Skeletal muscle tissue (tissue), 3 donors: ENCODE measurements at regions not wholly inside any gene's neighbourhood (a gene's known extent, or its start where the extent isn't known, plus 50 kb on each side); places are given as distances from the start of the nearest gene placed in this dataset.

Experiments
- H3K27ac ChIP-seq: one replicate; pipeline ENCODE4 v1.7.0; 2013; ENCODE audit warnings: mild to moderate bottlenecking, low read depth, low read length, inconsistent platforms
- H3K27me3 ChIP-seq, 3 donors: one replicate each; pipeline ENCODE4 v1.7.0; 2013; ENCODE audit warnings: low read length in 3 of 3; ENCODE audit not compliant: control insufficient read depth in 3 of 3, insufficient read depth in 3 of 3
- H3K36me3 ChIP-seq, 3 donors: one replicate each; pipeline ENCODE4 v1.7.0; 2013; ENCODE audit warnings: low read length in 3 of 3; ENCODE audit not compliant: control insufficient read depth in 3 of 3, insufficient read depth in 3 of 3
- H3K4me1 ChIP-seq, 3 donors: one replicate each; pipeline ENCODE4 v1.7.0; 2013; ENCODE audit warnings: low read length in 3 of 3, mild to moderate bottlenecking in 3 of 3; ENCODE audit not compliant: control insufficient read depth in 3 of 3, insufficient read depth in 3 of 3
- H3K4me3 ChIP-seq, 3 donors: one replicate each; pipeline ENCODE4 v1.7.0; 2013; ENCODE audit warnings: low read length in 3 of 3
- H3K9ac ChIP-seq, 3 donors: one replicate each; pipeline ENCODE4 v1.7.0; 2013; ENCODE audit warnings: low read length in 3 of 3, mild to moderate bottlenecking in 3 of 3, moderate library complexity in 2 of 3, low read depth in 1 of 3
- H3K9me3 ChIP-seq, 3 donors: one replicate each; pipeline ENCODE4 v1.7.0; 2013; ENCODE audit warnings: low read length in 3 of 3; ENCODE audit not compliant: control insufficient read depth in 3 of 3
- donor health status: Osteomylitis.

- no peaks in the 10 kb centered on the region for H3K36me3 ChIP-seq
- H3K4me1 ChIP-seq: no peaks in the 10 kb centered on the region
- H3K27ac ChIP-seq: no peak overlapping the region
- no peaks in the 10 kb centered on the region for H3K9me3 ChIP-seq
- H3K27me3 ChIP-seq: no peaks in the 10 kb centered on the region
- H3K4me3 ChIP-seq: no peak overlapping the region
- H3K9ac ChIP-seq: no peak overlapping the region
Measured at GRCh38 chr12:68102731-68103130, 56.8 kb downstream of the IFNG start.

DNA sequence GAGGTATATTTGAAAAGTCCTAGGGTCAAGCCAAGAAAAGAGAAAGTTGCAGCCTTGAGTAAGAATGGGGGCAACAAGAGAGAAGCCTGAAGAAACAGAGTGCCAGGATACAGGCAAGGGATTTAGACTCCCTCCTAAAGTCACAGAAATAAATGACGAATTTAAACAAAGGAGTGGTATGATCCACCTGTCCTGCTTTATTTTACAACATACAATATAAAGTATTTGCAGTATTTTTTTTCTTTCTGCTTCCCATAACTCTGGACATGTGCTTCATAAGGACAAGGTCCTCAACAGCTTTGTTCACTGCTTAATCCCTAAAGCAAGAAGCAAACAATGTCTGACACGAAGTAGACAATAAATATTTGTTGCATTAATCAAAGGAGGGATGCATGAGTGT, 57.4 kb downstream of the IFNG start:
- no peak overlapping the region for H3K9ac ChIP-seq

DNA sequence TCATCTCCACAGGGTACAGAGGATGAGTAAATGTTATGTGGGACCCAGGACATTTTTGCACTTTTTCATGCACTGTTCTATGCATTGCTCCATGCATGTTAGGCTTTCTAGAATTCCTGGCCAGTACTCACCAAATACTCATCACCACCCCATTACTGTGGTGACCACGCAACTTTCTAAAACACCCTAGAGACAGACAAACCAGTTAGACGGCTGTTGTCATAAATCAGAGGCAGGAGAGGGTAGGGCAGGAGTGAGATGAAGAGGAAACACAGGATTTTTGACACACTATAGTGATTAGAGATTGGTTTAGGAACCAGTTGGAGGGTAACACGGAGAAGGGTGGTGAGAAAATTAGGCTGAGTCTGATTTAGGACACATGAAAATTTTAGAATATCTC, 59.3 kb downstream of the IFNG start:
- Histone ChIP-seq H3K9ac (peak overlapping the region; percentile 55 to 80 (median 70)), H3K27ac (peak overlapping the region; percentile 84), H3K36me3 (no peaks in the 10 kb centered on the region), H3K27me3 (no peaks in the 10 kb centered on the region), H3K4me1 (no peaks in the 10 kb centered on the region), H3K9me3 (no peaks in the 10 kb centered on the region), H3K4me3 (peak overlapping the region; percentile 30 to 65 (median 64))

More for the DNA sequence above, 57.4 kb downstream of the IFNG start:
- no peaks in the 10 kb centered on the region for H3K9me3 ChIP-seq
- no peak overlapping the region for H3K4me3 ChIP-seq
- no peaks in the 10 kb centered on the region for H3K36me3 ChIP-seq
- H3K27ac ChIP-seq: no peak overlapping the region
- no peaks in the 10 kb centered on the region for H3K4me1 ChIP-seq
- no peaks in the 10 kb centered on the region for H3K27me3 ChIP-seq

GRCh38 chr12:68098939-68099338, 60.6 kb downstream of the IFNG start:
- Histone ChIP-seq H3K4me1 (no peaks in the 10 kb centered on the region), H3K9me3 (no peaks in the 10 kb centered on the region), H3K27ac (peak overlapping the region; percentile 22), H3K9ac (no peak overlapping the region), H3K36me3 (no peaks in the 10 kb centered on the region), H3K4me3 (peak overlapping the region in 2 of 3 donors; percentile 20 to 42), H3K27me3 (no peaks in the 10 kb centered on the region)

DNA sequence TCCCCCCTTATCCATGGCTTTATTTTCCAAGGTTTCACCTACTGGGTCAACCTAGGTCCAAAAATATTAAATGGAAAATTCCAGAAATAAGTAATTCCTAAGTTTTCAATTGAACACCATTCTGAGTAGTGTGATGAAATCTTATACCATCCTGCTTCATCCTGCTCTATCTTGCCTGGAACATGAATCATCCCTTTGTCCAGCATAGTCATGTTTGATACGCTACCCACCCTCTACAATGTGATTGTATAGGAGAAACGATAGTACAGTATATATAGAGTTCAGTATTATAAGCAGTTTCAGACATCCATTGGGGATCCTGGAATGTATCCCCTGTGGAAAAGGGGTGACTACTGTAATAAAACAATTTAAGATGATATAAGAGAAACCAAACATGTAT, 62.2 kb downstream of the IFNG start:
- Histone ChIP-seq H3K4me3 (no peak overlapping the region), H3K9ac (no peak overlapping the region), H3K9me3 (no peaks in the 10 kb centered on the region), H3K4me1 (peaks cover 0 to 7% (median 0%) of the 10 kb centered on the region in 3 donors), H3K27me3 (no peaks in the 10 kb centered on the region), H3K27ac (no peak overlapping the region), H3K36me3 (no peaks in the 10 kb centered on the region)

GRCh38 chr12:68094645-68095395, 64.7 kb downstream of the IFNG start:
- Histone ChIP-seq H3K4me1 (peaks cover 0 to 9% (median 0%) of the 10 kb centered on the region in 3 donors), H3K9me3 (no peaks in the 10 kb centered on the region), H3K27ac (no peak overlapping the region), H3K36me3 (no peaks in the 10 kb centered on the region), H3K27me3 (no peaks in the 10 kb centered on the region), H3K4me3 (no peak overlapping the region), H3K9ac (no peak overlapping the region)

- no peaks in the 10 kb centered on the region for H3K27me3 ChIP-seq
- no peak overlapping the region for H3K27ac ChIP-seq
- H3K4me3 ChIP-seq: no peak overlapping the region
- H3K9me3 ChIP-seq: no peaks in the 10 kb centered on the region
- H3K36me3 ChIP-seq: no peaks in the 10 kb centered on the region
- peaks cover 0 to 9% (median 0%) of the 10 kb centered on the region in 3 donors for H3K4me1 ChIP-seq
- H3K9ac ChIP-seq: no peak overlapping the region
Measured at GRCh38 chr12:68094195-68094594, 65.3 kb downstream of the IFNG start.

DNA sequence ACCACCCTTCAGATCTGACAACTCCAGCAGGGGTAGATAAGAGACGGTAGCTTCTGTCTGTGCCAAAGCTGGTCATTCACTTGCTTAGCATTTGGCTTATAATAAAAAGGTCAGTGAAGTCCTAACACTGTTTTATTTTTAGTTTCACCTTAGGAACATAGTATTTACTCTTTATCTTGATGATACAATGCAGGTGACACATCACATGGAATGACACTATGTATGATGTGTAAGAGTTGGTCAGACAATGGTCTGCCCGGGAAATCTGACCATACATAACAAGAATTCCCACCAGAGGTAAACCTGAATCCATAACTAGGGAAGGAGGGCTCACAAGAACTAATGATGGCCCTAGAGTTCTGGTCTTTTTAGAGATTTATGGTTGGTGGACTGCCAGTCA, 66.6 kb downstream of the IFNG start:
- Histone ChIP-seq H3K27ac (no peak overlapping the region), H3K36me3 (no peaks in the 10 kb centered on the region), H3K9me3 (no peaks in the 10 kb centered on the region), H3K4me1 (peaks cover 0 to 9% (median 0%) of the 10 kb centered on the region in 3 donors), H3K27me3 (no peaks in the 10 kb centered on the region), H3K9ac (no peak overlapping the region), H3K4me3 (no peak overlapping the region)

DNA sequence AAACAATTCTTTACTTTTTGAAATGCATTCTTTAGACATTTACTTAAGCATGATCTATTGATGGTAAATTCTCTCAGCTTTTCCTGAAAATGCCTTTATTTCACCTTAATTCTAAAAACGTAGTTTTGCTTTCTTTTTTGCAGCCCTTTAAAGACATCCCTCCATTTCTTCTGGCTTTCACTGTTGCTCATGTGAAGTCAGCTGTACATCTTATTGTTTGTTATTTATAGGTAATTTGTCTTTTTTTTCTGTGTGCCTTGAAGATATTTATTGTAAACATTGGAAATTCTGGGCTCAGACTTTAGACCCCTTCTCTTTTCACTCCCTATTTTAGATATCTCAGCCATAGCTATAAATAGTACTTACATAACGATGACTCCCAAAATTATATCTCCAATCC, 70.4 kb downstream of the IFNG start:
- Histone ChIP-seq H3K9me3 (no peaks in the 10 kb centered on the region), H3K4me3 (no peak overlapping the region), H3K9ac (no peak overlapping the region), H3K27ac (no peak overlapping the region), H3K36me3 (no peaks in the 10 kb centered on the region), H3K27me3 (no peaks in the 10 kb centered on the region), H3K4me1 (peaks cover 0 to 9% (median 0%) of the 10 kb centered on the region in 3 donors)

DNA sequence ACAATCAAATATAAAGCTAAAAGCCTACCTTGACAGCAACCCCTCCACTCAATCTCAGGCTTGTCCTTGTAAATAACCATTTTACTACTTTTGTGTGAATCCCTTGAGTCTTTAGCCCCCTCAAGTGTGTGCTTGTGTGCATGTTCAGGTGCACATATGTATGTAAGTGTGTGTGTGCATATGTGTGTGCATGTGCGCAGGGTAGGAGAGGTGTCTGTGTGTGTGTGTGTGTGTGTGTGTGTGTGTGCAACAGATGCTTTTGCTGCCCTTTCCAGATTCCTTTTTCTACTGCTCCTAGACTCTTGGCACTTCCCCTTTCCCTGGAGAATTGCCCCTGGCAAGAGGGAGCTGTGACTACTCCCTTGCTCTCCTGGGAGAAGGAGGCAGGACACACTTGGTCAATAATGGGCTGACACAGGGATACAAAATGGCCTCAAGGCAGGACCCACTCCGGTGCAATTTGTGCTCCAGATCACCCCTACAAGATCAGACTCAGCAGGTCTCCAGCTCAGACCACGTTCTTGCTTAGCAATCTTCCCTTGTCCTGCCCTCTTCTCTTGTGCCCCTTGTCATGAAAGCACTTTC, 73.4 kb downstream of the IFNG start:
- Histone ChIP-seq H3K4me3 (no peak overlapping the region), H3K36me3 (no peaks in the 10 kb centered on the region), H3K27me3 (no peaks in the 10 kb centered on the region), H3K4me1 (no peaks in the 10 kb centered on the region), H3K27ac (no peak overlapping the region), H3K9me3 (no peaks in the 10 kb centered on the region), H3K9ac (no peak overlapping the region)
